ENCODE measurements at regions not wholly inside any gene's neighbourhood (a gene's known extent, or its start where the extent isn't known, plus 50 kb on each side); places are given as distances from the start of the nearest gene placed in this dataset.

GRCh38 chr1:94677087-94677486, 135.5 kb upstream of the F3 start:
- no peak for ATAC-seq
- no peak for TF ChIP-seq OSR1 (CRISPR knock-in tag; IDR thresholded peaks at IDR 0.05)
- no peak for TF ChIP-seq ESRRG (CRISPR knock-in tag; IDR thresholded peaks at IDR 0.05)
- no peak for TF ChIP-seq BACH2 (CRISPR knock-in tag; IDR thresholded peaks at IDR 0.05; ENCODE audit: borderline replicate concordance)
- TF ChIP-seq TCF4 (CRISPR knock-in tag; IDR thresholded peaks at IDR 0.05; ENCODE audit: borderline replicate concordance): no peak

DNA sequence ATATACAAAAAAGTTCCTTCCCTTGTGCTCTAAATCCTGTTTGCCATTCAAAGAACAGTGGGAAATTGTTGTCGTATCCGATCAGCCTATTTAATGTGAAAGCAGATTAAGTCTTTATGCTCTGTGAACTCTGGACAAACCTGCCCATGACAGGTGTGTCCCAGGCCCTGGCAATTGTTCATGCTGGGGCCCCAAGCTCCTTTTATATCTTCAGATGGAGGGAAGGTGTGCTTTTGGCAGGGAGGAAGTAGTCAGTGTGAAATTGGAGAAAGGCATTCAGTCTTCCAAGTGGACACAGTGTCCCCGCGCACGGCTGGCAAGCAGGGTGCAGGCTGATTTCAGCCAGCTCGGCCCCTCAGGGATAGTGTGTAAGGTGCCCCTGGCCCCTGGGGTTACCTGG, 135.1 kb upstream of the F3 start:
- no peak for ATAC-seq
- no peak for TF ChIP-seq ZNF70 (CRISPR knock-in tag; IDR thresholded peaks at IDR 0.05)
- no peak for TF ChIP-seq ISL1 (CRISPR knock-in tag; IDR thresholded peaks at IDR 0.05)
- no peak for TF ChIP-seq PPARA (CRISPR knock-in tag; IDR thresholded peaks at IDR 0.05; ENCODE audit: borderline replicate concordance)
- TF ChIP-seq, protein P1, sequence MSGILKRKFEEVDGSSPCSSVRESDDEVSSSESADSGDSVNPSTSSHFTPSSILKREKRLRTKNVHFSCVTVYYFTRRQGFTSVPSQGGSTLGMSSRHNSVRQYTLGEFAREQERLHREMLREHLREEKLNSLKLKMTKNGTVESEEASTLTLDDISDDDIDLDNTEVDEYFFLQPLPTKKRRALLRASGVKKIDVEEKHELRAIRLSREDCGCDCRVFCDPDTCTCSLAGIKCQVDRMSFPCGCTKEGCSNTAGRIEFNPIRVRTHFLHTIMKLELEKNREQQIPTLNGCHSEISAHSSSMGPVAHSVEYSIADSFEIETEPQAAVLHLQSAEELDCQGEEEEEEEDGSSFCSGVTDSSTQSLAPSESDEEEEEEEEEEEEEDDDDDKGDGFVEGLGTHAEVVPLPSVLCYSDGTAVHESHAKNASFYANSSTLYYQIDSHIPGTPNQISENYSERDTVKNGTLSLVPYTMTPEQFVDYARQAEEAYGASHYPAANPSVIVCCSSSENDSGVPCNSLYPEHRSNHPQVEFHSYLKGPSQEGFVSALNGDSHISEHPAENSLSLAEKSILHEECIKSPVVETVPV (CRISPR knock-in tag; IDR thresholded peaks at IDR 0.05): no peak
- TF ChIP-seq GLIS3 (CRISPR knock-in tag; IDR thresholded peaks at IDR 0.05): no peak
- no peak for TF ChIP-seq ZFP30 (CRISPR knock-in tag; IDR thresholded peaks at IDR 0.05)
- no peak for TF ChIP-seq POU6F1 (CRISPR knock-in tag; IDR thresholded peaks at IDR 0.05; ENCODE audit: borderline replicate concordance, low read depth)
- no peak for TF ChIP-seq ESRRG (CRISPR knock-in tag; IDR thresholded peaks at IDR 0.05)
- TF ChIP-seq ZC3H10 (CRISPR knock-in tag; IDR thresholded peaks at IDR 0.05): no peak
- no peak for TF ChIP-seq ZNF8 (CRISPR knock-in tag; IDR thresholded peaks at IDR 0.05)

DNA sequence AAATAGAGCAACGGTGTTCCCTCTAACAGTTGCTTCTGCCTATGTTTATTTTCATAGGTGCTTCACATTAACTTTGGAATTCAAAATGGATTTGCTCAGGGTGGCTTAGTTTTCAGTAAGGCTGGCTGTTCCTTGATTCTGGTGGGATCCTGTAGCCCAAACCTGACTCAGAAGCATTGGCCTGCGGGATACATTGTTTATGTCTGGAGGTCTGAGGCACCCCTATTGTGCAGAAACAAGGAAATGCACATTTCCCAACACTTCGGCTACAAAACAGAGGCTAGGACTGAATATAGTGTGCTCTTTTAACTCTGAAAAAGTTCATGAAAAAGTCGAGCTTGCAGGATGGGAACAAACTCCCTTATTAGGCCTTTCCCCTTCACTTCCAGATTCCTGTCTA, 133.8 kb upstream of the F3 start:
- no peak for ATAC-seq
- TF ChIP-seq ISL1 (CRISPR knock-in tag; IDR thresholded peaks at IDR 0.05) (no peak), ESRRG (CRISPR knock-in tag; IDR thresholded peaks at IDR 0.05) (no peak), ZFP3 (CRISPR knock-in tag; IDR thresholded peaks at IDR 0.05) (no peak), TCF4 (CRISPR knock-in tag; IDR thresholded peaks at IDR 0.05; ENCODE audit: borderline replicate concordance) (no peak), ZFP30 (CRISPR knock-in tag; IDR thresholded peaks at IDR 0.05) (no peak)
- TF ChIP-seq, protein P2, sequence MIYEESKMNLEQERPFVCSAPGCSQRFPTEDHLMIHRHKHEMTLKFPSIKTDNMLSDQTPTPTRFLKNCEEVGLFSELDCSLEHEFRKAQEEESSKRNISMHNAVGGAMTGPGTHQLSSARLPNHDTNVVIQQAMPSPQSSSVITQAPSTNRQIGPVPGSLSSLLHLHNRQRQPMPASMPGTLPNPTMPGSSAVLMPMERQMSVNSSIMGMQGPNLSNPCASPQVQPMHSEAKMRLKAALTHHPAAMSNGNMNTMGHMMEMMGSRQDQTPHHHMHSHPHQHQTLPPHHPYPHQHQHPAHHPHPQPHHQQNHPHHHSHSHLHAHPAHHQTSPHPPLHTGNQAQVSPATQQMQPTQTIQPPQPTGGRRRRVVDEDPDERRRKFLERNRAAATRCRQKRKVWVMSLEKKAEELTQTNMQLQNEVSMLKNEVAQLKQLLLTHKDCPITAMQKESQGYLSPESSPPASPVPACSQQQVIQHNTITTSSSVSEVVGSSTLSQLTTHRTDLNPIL (CRISPR knock-in tag; IDR thresholded peaks at IDR 0.05; ENCODE audit: low read depth): no peak

GRCh38 chr1:94674876-94675275, 133.3 kb upstream of the F3 start:
- no peak for ATAC-seq
- TF ChIP-seq ARNTL (CRISPR knock-in tag; IDR thresholded peaks at IDR 0.05; ENCODE audit: borderline replicate concordance, low read depth) (no peak), TOX (CRISPR knock-in tag; IDR thresholded peaks at IDR 0.05; ENCODE audit: borderline replicate concordance) (no peak), ZNF565 (CRISPR knock-in tag; conservative IDR thresholded peaks at IDR 0.05; ENCODE audit: low read depth) (no peak), CSDC2 (CRISPR knock-in tag; IDR thresholded peaks at IDR 0.05) (no peak), GLIS3 (CRISPR knock-in tag; IDR thresholded peaks at IDR 0.05) (no peak), ZFP30 (CRISPR knock-in tag; IDR thresholded peaks at IDR 0.05) (no peak), ZFP3 (CRISPR knock-in tag; IDR thresholded peaks at IDR 0.05) (no peak), ISL1 (CRISPR knock-in tag; IDR thresholded peaks at IDR 0.05) (no peak), ZNF70 (CRISPR knock-in tag; IDR thresholded peaks at IDR 0.05) (no peak), ZC3H10 (CRISPR knock-in tag; IDR thresholded peaks at IDR 0.05) (no peak), BACH2 (CRISPR knock-in tag; IDR thresholded peaks at IDR 0.05; ENCODE audit: borderline replicate concordance) (no peak), TCF4 (CRISPR knock-in tag; IDR thresholded peaks at IDR 0.05; ENCODE audit: borderline replicate concordance) (no peak), ZNF8 (CRISPR knock-in tag; IDR thresholded peaks at IDR 0.05) (no peak), ESRRG (CRISPR knock-in tag; IDR thresholded peaks at IDR 0.05) (no peak)
- TF ChIP-seq, protein P3, sequence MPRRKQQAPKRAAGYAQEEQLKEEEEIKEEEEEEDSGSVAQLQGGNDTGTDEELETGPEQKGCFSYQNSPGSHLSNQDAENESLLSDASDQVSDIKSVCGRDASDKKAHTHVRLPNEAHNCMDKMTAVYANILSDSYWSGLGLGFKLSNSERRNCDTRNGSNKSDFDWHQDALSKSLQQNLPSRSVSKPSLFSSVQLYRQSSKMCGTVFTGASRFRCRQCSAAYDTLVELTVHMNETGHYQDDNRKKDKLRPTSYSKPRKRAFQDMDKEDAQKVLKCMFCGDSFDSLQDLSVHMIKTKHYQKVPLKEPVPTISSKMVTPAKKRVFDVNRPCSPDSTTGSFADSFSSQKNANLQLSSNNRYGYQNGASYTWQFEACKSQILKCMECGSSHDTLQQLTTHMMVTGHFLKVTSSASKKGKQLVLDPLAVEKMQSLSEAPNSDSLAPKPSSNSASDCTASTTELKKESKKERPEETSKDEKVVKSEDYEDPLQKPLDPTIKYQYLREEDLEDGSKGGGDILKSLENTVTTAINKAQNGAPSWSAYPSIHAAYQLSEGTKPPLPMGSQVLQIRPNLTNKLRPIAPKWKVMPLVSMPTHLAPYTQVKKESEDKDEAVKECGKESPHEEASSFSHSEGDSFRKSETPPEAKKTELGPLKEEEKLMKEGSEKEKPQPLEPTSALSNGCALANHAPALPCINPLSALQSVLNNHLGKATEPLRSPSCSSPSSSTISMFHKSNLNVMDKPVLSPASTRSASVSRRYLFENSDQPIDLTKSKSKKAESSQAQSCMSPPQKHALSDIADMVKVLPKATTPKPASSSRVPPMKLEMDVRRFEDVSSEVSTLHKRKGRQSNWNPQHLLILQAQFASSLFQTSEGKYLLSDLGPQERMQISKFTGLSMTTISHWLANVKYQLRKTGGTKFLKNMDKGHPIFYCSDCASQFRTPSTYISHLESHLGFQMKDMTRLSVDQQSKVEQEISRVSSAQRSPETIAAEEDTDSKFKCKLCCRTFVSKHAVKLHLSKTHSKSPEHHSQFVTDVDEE (CRISPR knock-in tag; IDR thresholded peaks at IDR 0.05): no peak
- TF ChIP-seq, protein P2 (CRISPR knock-in tag; IDR thresholded peaks at IDR 0.05; ENCODE audit: low read depth): no peak
- TF ChIP-seq, protein P1 (CRISPR knock-in tag; IDR thresholded peaks at IDR 0.05): no peak
